AG04450 (cell line): ENCODE measurements at regions not wholly inside any gene's neighbourhood (a gene's known extent, or its start where the extent isn't known, plus 50 kb on each side); places are given as distances from the start of the nearest gene placed in this dataset.
A peak's percentile ranks its signal among the peaks of the same experiment; 100 is the strongest.

Experiments
- CTCF ChIA-PET: fragments of 300-600, 350-600 bp; formaldehyde crosslinking; extraction: SDS; loops from one replicate; lab custom pipeline; 2022; ENCODE audit warnings: antibody characterized with exemption, inconsistent platforms; lab: Charles Lee
- POLR2A ChIA-PET: fragments of 350-600 bp; formaldehyde crosslinking; extraction: SDS; loops from one replicate; lab custom pipeline; 2021; ENCODE audit warnings: antibody characterized with exemption, inconsistent platforms; lab: Yijun Ruan, JAX
- DNase-seq: peaks from one replicate; pipeline ENCODE4 v3.0.0-alpha.2; 2011; ENCODE audit warnings: low read depth, low spot score
- H3K27ac ChIP-seq: one replicate; pipeline ENCODE4 v1.5.1; 2012; ENCODE audit warnings: low read depth, low read length, control low read depth
- H3K27me3 ChIP-seq: one replicate; pipeline ENCODE4 v1.6.0; 2012; ENCODE audit warnings: low read length; ENCODE audit not compliant: control insufficient read depth, insufficient read depth
- H3K4me3 ChIP-seq: 2 replicates; pipeline ENCODE4 v1.5.1; 2011; ENCODE audit warnings: mild to moderate bottlenecking, low read depth, low read length, control low read depth
- H3K9me3 ChIP-seq: 2 replicates; pipeline ENCODE4 v1.5.1; 2012; ENCODE audit warnings: low read length; ENCODE audit not compliant: control insufficient read depth, insufficient read depth
- TF ChIP-seq, protein P1 (sequence below): IDR thresholded peaks from 2 replicates; pipeline ENCODE4 v1.5.1; 2011; ENCODE audit warnings: low read depth, low read length, control low read depth, inconsistent platforms

DNA sequence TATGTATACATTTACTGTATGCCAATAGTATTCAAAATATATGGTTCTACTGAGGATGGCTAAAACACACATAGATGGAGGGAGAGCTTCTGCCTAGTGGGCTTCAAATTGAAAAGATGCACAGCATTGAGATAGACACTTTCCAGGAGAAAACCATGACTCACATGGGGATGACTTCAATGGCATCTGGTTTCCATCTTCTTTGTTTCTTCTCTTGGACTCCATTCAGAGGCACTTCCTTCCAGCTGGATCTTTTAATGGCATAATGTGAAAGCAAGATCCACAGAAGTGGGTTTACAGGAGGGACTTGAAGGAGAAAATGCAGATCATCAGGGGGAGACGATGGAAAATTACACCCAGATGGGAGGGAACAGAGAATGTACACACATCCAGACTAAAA lies 84.9 kb downstream of the ZNF365 start:
- Histone ChIP-seq H3K27me3 (no peaks in the 10 kb centered on the region), H3K9me3 (no peaks in the 10 kb centered on the region), H3K27ac (no peak overlapping the region), H3K4me3 (no peak overlapping the region)
- CTCF ChIA-PET, result interaction anchor here (6.5 kb wide), 1 partner anchor 21 kb away, joined by 45 read pairs; no protein-coding TSS in a partner anchor
- POLR2A ChIA-PET, result interaction anchor here (0.5 kb wide), 1 partner anchor 680 kb away, joined by 6 read pairs; no protein-coding TSS in a partner anchor
- TF ChIP-seq, protein P1, sequence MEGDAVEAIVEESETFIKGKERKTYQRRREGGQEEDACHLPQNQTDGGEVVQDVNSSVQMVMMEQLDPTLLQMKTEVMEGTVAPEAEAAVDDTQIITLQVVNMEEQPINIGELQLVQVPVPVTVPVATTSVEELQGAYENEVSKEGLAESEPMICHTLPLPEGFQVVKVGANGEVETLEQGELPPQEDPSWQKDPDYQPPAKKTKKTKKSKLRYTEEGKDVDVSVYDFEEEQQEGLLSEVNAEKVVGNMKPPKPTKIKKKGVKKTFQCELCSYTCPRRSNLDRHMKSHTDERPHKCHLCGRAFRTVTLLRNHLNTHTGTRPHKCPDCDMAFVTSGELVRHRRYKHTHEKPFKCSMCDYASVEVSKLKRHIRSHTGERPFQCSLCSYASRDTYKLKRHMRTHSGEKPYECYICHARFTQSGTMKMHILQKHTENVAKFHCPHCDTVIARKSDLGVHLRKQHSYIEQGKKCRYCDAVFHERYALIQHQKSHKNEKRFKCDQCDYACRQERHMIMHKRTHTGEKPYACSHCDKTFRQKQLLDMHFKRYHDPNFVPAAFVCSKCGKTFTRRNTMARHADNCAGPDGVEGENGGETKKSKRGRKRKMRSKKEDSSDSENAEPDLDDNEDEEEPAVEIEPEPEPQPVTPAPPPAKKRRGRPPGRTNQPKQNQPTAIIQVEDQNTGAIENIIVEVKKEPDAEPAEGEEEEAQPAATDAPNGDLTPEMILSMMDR, result no peak
- DNase-seq, result peak; percentile 63

DNA sequence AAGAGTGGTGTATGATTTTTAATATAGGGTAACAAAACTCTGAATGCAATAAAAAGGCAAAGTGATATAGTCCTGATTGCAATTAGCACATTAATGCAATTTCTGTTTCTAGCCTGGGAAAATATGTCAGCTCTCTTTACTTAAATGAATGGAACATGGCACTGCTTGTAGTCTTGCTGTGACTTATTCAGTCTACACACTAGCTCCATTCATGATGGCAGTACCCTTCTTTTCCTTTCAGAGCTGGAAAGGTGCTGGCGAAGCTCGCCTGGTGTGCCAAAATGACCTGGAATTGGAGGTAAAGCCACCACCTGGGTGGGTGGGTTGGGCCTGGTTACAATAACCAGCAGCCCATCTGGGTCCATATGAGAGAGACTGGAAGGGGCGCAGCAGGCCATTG lies 85.3 kb downstream of the ZNF365 start:
- POLR2A ChIA-PET, result no interaction called here
- CTCF ChIA-PET, result interaction anchor here (6.5 kb wide), 1 partner anchor 22 kb away, joined by 45 read pairs; no protein-coding TSS in a partner anchor
- TF ChIP-seq, protein P1, result no peak

DNA sequence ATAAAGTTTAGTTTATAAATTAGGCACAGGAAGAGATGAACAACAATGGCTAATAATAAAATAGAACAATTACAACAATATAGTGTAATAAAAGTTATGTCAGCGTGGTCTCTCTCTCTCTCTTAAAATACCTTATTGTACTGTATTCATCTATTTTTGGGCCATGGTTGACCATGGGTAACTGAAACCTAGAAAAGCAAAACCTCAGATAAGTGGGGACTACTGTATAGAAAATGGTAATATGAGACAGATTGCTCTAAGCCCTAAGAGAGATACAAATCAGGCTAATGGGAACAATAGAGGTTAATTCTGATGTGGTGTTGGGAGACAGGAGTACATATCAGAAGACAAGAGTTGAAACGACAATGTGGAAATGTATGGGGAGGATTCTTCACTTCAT lies 86.2 kb downstream of the ZNF365 start:
- H3K4me3 ChIP-seq, result no peak overlapping the region
- peaks cover 8% of the 10 kb centered on the region for H3K9me3 ChIP-seq
- no peak overlapping the region for H3K27ac ChIP-seq
- H3K27me3 ChIP-seq, result no peaks in the 10 kb centered on the region
- DNase-seq, result no peak
- TF ChIP-seq, protein P1, result no peak
- ChIA-PET POLR2A (no interaction called here), CTCF (interaction anchor here (0.6 kb wide), 1 partner anchor 1217 kb away, joined by 3 read pairs; no protein-coding TSS in a partner anchor)

More for the DNA sequence above, 85.3 kb downstream of the ZNF365 start:
- Histone ChIP-seq H3K9me3 (no peaks in the 10 kb centered on the region), H3K4me3 (no peak overlapping the region), H3K27ac (no peak overlapping the region), H3K27me3 (no peaks in the 10 kb centered on the region)
- DNase-seq, result no peak

DNA sequence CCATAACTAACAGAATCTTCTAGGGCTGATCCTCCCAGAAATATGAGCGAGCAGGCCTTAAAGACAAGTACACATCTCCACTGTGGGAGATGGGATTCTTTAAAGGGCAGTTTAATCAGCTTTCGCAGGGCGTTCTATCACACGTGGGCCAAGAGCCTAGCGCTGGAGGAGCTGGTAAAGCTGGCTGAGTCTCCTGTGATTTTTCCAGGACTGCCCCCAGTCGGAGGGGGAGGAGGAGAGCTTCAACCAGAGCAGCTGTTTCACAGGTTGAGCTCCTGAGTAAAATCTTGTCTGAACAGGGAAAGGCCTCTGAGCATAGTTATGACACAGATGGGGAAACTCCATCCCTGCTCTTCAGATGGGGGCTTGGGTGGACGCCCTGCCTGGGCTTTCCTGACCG lies 87.0 kb downstream of the ZNF365 start:
- TF ChIP-seq, protein P1, result no peak
- Histone ChIP-seq H3K27ac (no peak overlapping the region), H3K9me3 (peaks cover 16% of the 10 kb centered on the region), H3K4me3 (no peak overlapping the region), H3K27me3 (no peaks in the 10 kb centered on the region)
- ChIA-PET POLR2A (no interaction called here), CTCF (interaction anchor here (0.9 kb wide), 1 partner anchor 24 kb away, joined by 3 read pairs; no protein-coding TSS in a partner anchor)
- DNase-seq, result no peak

DNA sequence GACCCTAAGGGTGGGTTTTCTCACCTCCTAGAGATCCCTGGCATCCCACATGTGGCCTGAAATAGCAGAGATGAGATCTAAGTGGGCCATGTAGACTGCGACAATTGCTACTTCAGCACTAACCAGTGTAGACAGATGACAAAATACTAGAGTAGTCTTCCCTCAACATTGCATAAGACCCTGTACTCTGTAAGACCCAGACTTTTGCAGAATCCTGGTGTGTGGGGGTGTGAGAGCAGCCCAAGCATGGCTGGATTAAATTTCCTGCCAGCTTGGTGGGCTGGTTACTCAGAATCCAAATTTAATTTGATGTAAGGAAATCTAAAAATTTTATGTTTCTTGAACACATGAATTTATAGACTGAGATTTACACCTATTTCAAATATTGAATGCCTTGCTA lies 88.3 kb downstream of the ZNF365 start:
- no peak overlapping the region for H3K27ac ChIP-seq
- CTCF ChIA-PET, result interaction anchor here (2.9 kb wide), 1 partner anchor 25 kb away, joined by 15 read pairs; no protein-coding TSS in a partner anchor
- DNase-seq, result no peak
- H3K27me3 ChIP-seq, result no peaks in the 10 kb centered on the region
- TF ChIP-seq, protein P1, result no peak
- no peak overlapping the region for H3K4me3 ChIP-seq
- peaks cover 19% of the 10 kb centered on the region for H3K9me3 ChIP-seq
- POLR2A ChIA-PET, result no interaction called here
